IPS-20b (cell line): ENCODE measurements at regions not wholly inside any gene's neighbourhood (a gene's known extent, or its start where the extent isn't known, plus 50 kb on each side); places are given as distances from the start of the nearest gene placed in this dataset.

Source experiments
- H3K27ac ChIP-seq: one replicate; pipeline ENCODE4 v1.5.1; 2013; ENCODE audit warnings: low read length
- H3K27me3 ChIP-seq: 2 replicates; pipeline ENCODE4 v1.6.1; 2013; ENCODE audit warnings: mild to moderate bottlenecking, low read length, inconsistent platforms; ENCODE audit not compliant: insufficient read depth
- H3K36me3 ChIP-seq: 2 replicates; pipeline ENCODE4 v1.6.1; 2013; ENCODE audit warnings: low read depth, mild to moderate bottlenecking, inconsistent platforms, low read length, moderate library complexity; ENCODE audit not compliant: insufficient read depth
- H3K4me1 ChIP-seq: 2 replicates; pipeline ENCODE4 v1.6.1; 2013; ENCODE audit warnings: mild to moderate bottlenecking, control low read depth, inconsistent platforms, low read length, moderate library complexity; ENCODE audit not compliant: insufficient read depth
- H3K4me3 ChIP-seq: 2 replicates; pipeline ENCODE4 v1.5.1; 2013; ENCODE audit warnings: mild to moderate bottlenecking, low read length, inconsistent platforms
- H3K9ac ChIP-seq: 2 replicates; pipeline ENCODE4 v1.6.1; 2013; ENCODE audit warnings: low read depth, mild to moderate bottlenecking, inconsistent platforms, low read length, moderate library complexity
- H3K9me3 ChIP-seq: 2 replicates; pipeline ENCODE4 v1.6.1; 2013; ENCODE audit warnings: mild to moderate bottlenecking, low read depth, low read length, inconsistent platforms; ENCODE audit not compliant: insufficient read depth

- no peak overlapping the region for H3K9ac ChIP-seq
- no peak overlapping the region for H3K27ac ChIP-seq
- H3K4me3 ChIP-seq = no peak overlapping the region
- no peaks in the 10 kb centered on the region for H3K36me3 ChIP-seq
- H3K9me3 ChIP-seq = no peaks in the 10 kb centered on the region
- no peaks in the 10 kb centered on the region for H3K4me1 ChIP-seq
- no peaks in the 10 kb centered on the region for H3K27me3 ChIP-seq
These were observed 147.7 kb upstream of the VSTM2B start for GRCh38 chr19:29378126-29378525.

- Histone ChIP-seq H3K4me1 (no peaks in the 10 kb centered on the region; the same call in 1 of the 2 replicates), H3K9me3 (no peaks in the 10 kb centered on the region), H3K4me3 (no peak overlapping the region), H3K36me3 (no peaks in the 10 kb centered on the region), H3K9ac (no peak overlapping the region), H3K27ac (no peak overlapping the region), H3K27me3 (no peaks in the 10 kb centered on the region)
These were observed 147.2 kb upstream of the VSTM2B start for GRCh38 chr19:29378543-29379080.

- Histone ChIP-seq H3K27ac (no peak overlapping the region), H3K36me3 (no peaks in the 10 kb centered on the region), H3K4me1 (peaks cover 4% of the 10 kb centered on the region; the same call in 1 of the 2 replicates), H3K9me3 (no peaks in the 10 kb centered on the region), H3K27me3 (no peaks in the 10 kb centered on the region), H3K9ac (no peak overlapping the region), H3K4me3 (no peak overlapping the region)
These were observed 146.4 kb upstream of the VSTM2B start for GRCh38 chr19:29379257-29380021.

GRCh38 chr19:29380581-29380980 lies 145.2 kb upstream of the VSTM2B start:
- Histone ChIP-seq H3K9ac (no peak overlapping the region), H3K27me3 (no peaks in the 10 kb centered on the region), H3K36me3 (no peaks in the 10 kb centered on the region), H3K9me3 (no peaks in the 10 kb centered on the region), H3K4me3 (no peak overlapping the region), H3K4me1 (peaks cover 4% of the 10 kb centered on the region; the same call in 1 of the 2 replicates), H3K27ac (no peak overlapping the region)

- no peak overlapping the region for H3K27ac ChIP-seq
- H3K9ac ChIP-seq = no peak overlapping the region
- no peaks in the 10 kb centered on the region for H3K27me3 ChIP-seq
- no peaks in the 10 kb centered on the region for H3K36me3 ChIP-seq
- H3K9me3 ChIP-seq = no peaks in the 10 kb centered on the region
- H3K4me3 ChIP-seq = no peak overlapping the region
- H3K4me1 ChIP-seq = peaks cover 4% of the 10 kb centered on the region; the same call in 1 of the 2 replicates
These were observed 144.2 kb upstream of the VSTM2B start for GRCh38 chr19:29381353-29382203.

GRCh38 chr19:29383696-29384095 lies 142.1 kb upstream of the VSTM2B start:
- no peaks in the 10 kb centered on the region for H3K9me3 ChIP-seq
- H3K27me3 ChIP-seq = no peaks in the 10 kb centered on the region
- no peak overlapping the region for H3K9ac ChIP-seq
- no peaks in the 10 kb centered on the region for H3K36me3 ChIP-seq
- H3K4me3 ChIP-seq = no peak overlapping the region
- no peak overlapping the region for H3K27ac ChIP-seq
- H3K4me1 ChIP-seq = peaks cover 4% of the 10 kb centered on the region; the same call in 1 of the 2 replicates

GRCh38 chr19:29384656-29385055 lies 141.1 kb upstream of the VSTM2B start:
- H3K4me3 ChIP-seq = no peak overlapping the region
- no peak overlapping the region for H3K9ac ChIP-seq
- no peak overlapping the region for H3K27ac ChIP-seq
- 0 out of 2 replicates have a peak, but pooled peaks cover 3% of the 10 kb centered on the region for H3K27me3 ChIP-seq
- H3K36me3 ChIP-seq = no peaks in the 10 kb centered on the region
- peaks cover 4% of the 10 kb centered on the region; the same call in 1 of the 2 replicates for H3K4me1 ChIP-seq
- H3K9me3 ChIP-seq = no peaks in the 10 kb centered on the region

- H3K27ac ChIP-seq = no peak overlapping the region
- no peak overlapping the region for H3K9ac ChIP-seq
- H3K4me3 ChIP-seq = no peak overlapping the region
- peaks cover 4% of the 10 kb centered on the region; the same call in 1 of the 2 replicates for H3K4me1 ChIP-seq
- no peaks in the 10 kb centered on the region for H3K9me3 ChIP-seq
- no peaks in the 10 kb centered on the region for H3K36me3 ChIP-seq
- 0 out of 2 replicates have a peak, but pooled peaks cover 3% of the 10 kb centered on the region for H3K27me3 ChIP-seq
These were observed 140.5 kb upstream of the VSTM2B start for GRCh38 chr19:29385191-29385795.

- peaks cover 4% of the 10 kb centered on the region; the same call in 1 of the 2 replicates for H3K9me3 ChIP-seq
- no peak overlapping the region for H3K27ac ChIP-seq
- H3K27me3 ChIP-seq = 0 out of 2 replicates have a peak, but pooled peaks cover 3% of the 10 kb centered on the region
- no peak overlapping the region for H3K4me3 ChIP-seq
- H3K36me3 ChIP-seq = no peaks in the 10 kb centered on the region
- no peak overlapping the region for H3K9ac ChIP-seq
- peaks cover 4% of the 10 kb centered on the region; the same call in 1 of the 2 replicates for H3K4me1 ChIP-seq
These were observed 138.8 kb upstream of the VSTM2B start for GRCh38 chr19:29386970-29387369.

- Histone ChIP-seq H3K36me3 (no peaks in the 10 kb centered on the region), H3K27ac (no peak overlapping the region), H3K9me3 (peaks cover 4% of the 10 kb centered on the region; the same call in 1 of the 2 replicates), H3K4me1 (peaks cover 4% of the 10 kb centered on the region; the same call in 1 of the 2 replicates), H3K27me3 (0 out of 2 replicates have a peak, but pooled peaks cover 3% of the 10 kb centered on the region), H3K9ac (no peak overlapping the region), H3K4me3 (no peak overlapping the region)
These were observed 138.2 kb upstream of the VSTM2B start for GRCh38 chr19:29387586-29387985.

- H3K27ac ChIP-seq = no peak overlapping the region
These were observed 136.3 kb upstream of the VSTM2B start for GRCh38 chr19:29389495-29389894.

More at GRCh38 chr19:29389495-29389894, 136.3 kb upstream of the VSTM2B start:
- Histone ChIP-seq H3K4me1 (peaks cover 9% of the 10 kb centered on the region; the same call in 1 of the 2 replicates), H3K27me3 (peaks cover 3% of the 10 kb centered on the region; the same call in 1 of the 2 replicates), H3K4me3 (no peak overlapping the region), H3K9ac (no peak overlapping the region), H3K9me3 (peaks cover 4% of the 10 kb centered on the region; the same call in 1 of the 2 replicates), H3K36me3 (no peaks in the 10 kb centered on the region)
